Endothelial cell of umbilical vein (primary cell): ENCODE measurements at regions not wholly inside any gene's neighbourhood (a gene's known extent, or its start where the extent isn't known, plus 50 kb on each side); places are given as distances from the start of the nearest gene placed in this dataset.

Experiments
- BruUV-seq: library from RNA; stranded (reverse); fragments of 400-500 nt; replicated peaks from 2 replicates; lab custom pipeline; 2021; lab: Mats Ljungman, UMichigan
- CTCF ChIA-PET: fragments of 300-600, 350-600 bp; sonication (Branson Sonifier 250); formaldehyde crosslinking; loops from one replicate; lab custom pipeline; 2021; ENCODE audit warnings: antibody characterized with exemption, inconsistent platforms; lab: Charles Lee
- POLR2A ChIA-PET: fragments of 300-600, 350-600 bp; sonication (Branson Sonifier 250); formaldehyde crosslinking; loops from one replicate; lab custom pipeline; 2021; ENCODE audit warnings: antibody characterized with exemption, inconsistent platforms; lab: Charles Lee
- DNase-seq: peaks from one replicate; pipeline ENCODE4 v3.0.0-alpha.2; 2011; ENCODE audit warnings: low read depth, low spot score
- FAIRE-seq: peaks from 2 replicates; lab custom pipeline; 2011; peaks lifted over from hg19 to GRCh38; lab: Jason Lieb, UNC
- H2AFZ ChIP-seq: 2 replicates; pipeline ENCODE4 v1.6.0; 2012; ENCODE audit warnings: low read depth, low read length, control low read depth, inconsistent platforms
- H3K27ac ChIP-seq: 2 replicates; pipeline ENCODE4 v1.5.1; 2011; ENCODE audit warnings: low read depth, mild to moderate bottlenecking, control low read depth, low read length, moderate library complexity; ENCODE audit not compliant: insufficient read depth
- H3K27me3 ChIP-seq, 2 experiments: 2 replicates each; pipeline versions ENCODE4 v1.6.0 to v1.6.1; 2011; ENCODE audit warnings: low read length in 2 of 2, mixed read lengths in 1 of 2; ENCODE audit not compliant: control insufficient read depth in 2 of 2, insufficient read depth in 2 of 2
- H3K36me3 ChIP-seq, 2 experiments: 2 replicates in 1 of 2; 3 replicates in 1 of 2; pipeline ENCODE4 v1.5.1; 2011; ENCODE audit warnings: low read length in 2 of 2, mild to moderate bottlenecking in 1 of 2, moderate library complexity in 1 of 2; ENCODE audit not compliant: control insufficient read depth in 2 of 2, insufficient read depth in 2 of 2; ENCODE audit errors: extremely low read depth in 1 of 2
- H3K4me1 ChIP-seq: 3 replicates; pipeline ENCODE4 v1.5.1; 2011; ENCODE audit warnings: mild to moderate bottlenecking, low read length; ENCODE audit not compliant: control insufficient read depth, insufficient read depth; ENCODE audit errors: extremely low read depth
- H3K4me2 ChIP-seq: 2 replicates; pipeline ENCODE4 v1.6.1; 2011; ENCODE audit warnings: low read length, control low read depth, mixed read lengths; ENCODE audit not compliant: insufficient read depth
- H3K4me3 ChIP-seq, 3 experiments: fragments of 200-600 bp in 1 of 3; sonication (generic), shearing (Covaris generic) in 1 of 3; replicated peaks in 1 of 3; 2 replicates each; pipeline ENCODE4 v1.5.1; 2011 to 2016; ENCODE audit warnings: control low read depth in 3 of 3, low read length in 3 of 3, mild to moderate bottlenecking in 2 of 3, inconsistent platforms in 1 of 3, low read depth in 1 of 3, moderate library complexity in 1 of 3; ENCODE audit not compliant: insufficient read depth in 1 of 3
- H3K79me2 ChIP-seq: 2 replicates; pipeline ENCODE4 v1.6.0; 2012; ENCODE audit warnings: low read length, inconsistent platforms; ENCODE audit not compliant: control insufficient read depth, insufficient read depth
- H3K9ac ChIP-seq: replicated peaks from 2 replicates; pipeline ENCODE3; 2011; ENCODE audit warnings: low read length, control low read depth; ENCODE audit not compliant: insufficient read depth; ENCODE audit errors: extremely low read depth
- H3K9me1 ChIP-seq: replicated peaks from 3 replicates; pipeline ENCODE4 v1.6.0; 2011; ENCODE audit warnings: mild to moderate bottlenecking, low read length; ENCODE audit not compliant: control insufficient read depth, insufficient read depth; ENCODE audit errors: extremely low read depth
- H3K9me3 ChIP-seq: replicated peaks from 2 replicates; pipeline ENCODE4 v1.5.1; 2012; ENCODE audit warnings: low read length, inconsistent platforms; ENCODE audit not compliant: control insufficient read depth, insufficient read depth
- H4K20me1 ChIP-seq: replicated peaks from 2 replicates; pipeline ENCODE3; 2011; ENCODE audit warnings: mild to moderate bottlenecking, low read length; ENCODE audit not compliant: control insufficient read depth, insufficient read depth; ENCODE audit errors: extremely low read depth
- EZH2 ChIP-seq: IDR thresholded peaks from 2 replicates; pipeline ENCODE4 v1.6.1; 2012; ENCODE audit warnings: borderline replicate concordance, low read depth, mild to moderate bottlenecking, moderate library complexity, low read length, inconsistent platforms; ENCODE audit not compliant: severe bottlenecking
- FOS ChIP-seq: IDR thresholded peaks from 2 replicates; pipeline ENCODE4 v1.6.1; 2011; ENCODE audit warnings: mild to moderate bottlenecking, low read length, moderate library complexity, borderline replicate concordance; ENCODE audit not compliant: insufficient read depth
- GATA2 ChIP-seq: IDR thresholded peaks from 2 replicates; pipeline ENCODE4 v1.7.0; 2011; ENCODE audit warnings: low read depth, mild to moderate bottlenecking, moderate library complexity, mixed read lengths, low read length; ENCODE audit not compliant: insufficient read length, insufficient read depth
- JUN ChIP-seq: IDR thresholded peaks from 2 replicates; pipeline ENCODE4 v1.6.1; 2011; ENCODE audit warnings: borderline replicate concordance, low read depth; ENCODE audit not compliant: insufficient read length, insufficient read depth
- MYC ChIP-seq: IDR thresholded peaks from one replicate; pipeline ENCODE4 v1.6.1; 2011; ENCODE audit warnings: mild to moderate bottlenecking, low read depth, low read length
- POLR2A ChIP-seq: IDR thresholded peaks from 2 replicates; pipeline ENCODE4 v1.6.1; 2012; ENCODE audit warnings: low read depth, mild to moderate bottlenecking, control low read depth, low read length
- POLR2AphosphoS5 ChIP-seq: IDR thresholded peaks from 2 replicates; pipeline ENCODE4 v1.6.1; 2012; ENCODE audit warnings: low read depth, mild to moderate bottlenecking, control low read depth, low read length, moderate library complexity; ENCODE audit not compliant: insufficient read depth
- dilution Hi-C: fragments of 300-500 bp; cut with MboI; formaldehyde crosslinking; loops from one replicate; pipeline ENCODE4 v1.15.0; 2019; ENCODE audit warnings: low sequenced_read_pairs; ENCODE audit not compliant: extremely low pct_ligation_motif_present
- intact Hi-C: fragments of 100-400 bp; cut with micrococcal nuclease; formaldehyde crosslinking; loops from one replicate; pipeline ENCODE4 v1.10.0; 2022
- TF ChIP-seq, protein P1 (sequence below): IDR thresholded peaks from 2 replicates; pipeline ENCODE4 v1.6.1; 2011; ENCODE audit not compliant: insufficient read depth, insufficient read length
- TF ChIP-seq, protein P2 (sequence below), 2 donors: IDR thresholded peaks; 1 replicate in 1 of 2; 2 replicates in 1 of 2; pipeline ENCODE4 v1.5.1; 2011; ENCODE audit warnings: low read length in 2 of 2, mild to moderate bottlenecking in 2 of 2, moderate library complexity in 2 of 2, control low read depth in 1 of 2, inconsistent platforms in 1 of 2, low read depth in 1 of 2; ENCODE audit not compliant: insufficient read depth in 1 of 2; ENCODE audit errors: extremely low read depth in 1 of 2

DNA sequence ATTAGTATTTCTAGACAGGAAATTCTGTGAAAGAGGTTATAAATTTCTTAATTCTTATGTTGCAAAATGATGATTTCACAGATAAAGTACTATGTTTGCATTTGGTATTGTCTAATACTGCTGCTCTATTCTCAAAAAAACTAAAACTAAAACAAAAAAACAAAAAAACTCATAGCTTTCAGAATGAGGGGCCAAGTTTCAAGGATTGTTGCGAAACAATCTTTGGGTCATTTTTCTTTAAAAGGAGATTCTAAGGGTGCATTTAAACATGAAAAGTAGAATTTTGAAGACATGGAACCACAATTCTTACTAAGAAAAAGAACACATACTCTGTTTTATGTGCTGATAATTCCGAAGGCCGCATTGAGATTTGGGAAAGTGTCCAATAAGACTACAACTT lies 645.1 kb downstream of the ADGRL2 start:
- Histone ChIP-seq H3K4me1 (no peaks in the 10 kb centered on the region), H3K9me1 (no peaks in the 10 kb centered on the region), H3K4me2 (no peak overlapping the region), H3K27ac (no peak overlapping the region), H3K9ac (no peak overlapping the region), H3K36me3 (no peaks in the 10 kb centered on the region), H3K79me2 (no peaks in the 10 kb centered on the region), H3K9me3 (no peaks in the 10 kb centered on the region), H3K4me3 (no peak overlapping the region), H4K20me1 (no peaks in the 10 kb centered on the region), H2AFZ (no peak overlapping the region), H3K27me3 (no peaks in the 10 kb centered on the region)
- no TSS peak for BruUV-seq
- POLR2A ChIA-PET: no interaction called here
- CTCF ChIA-PET: no interaction called here
- FAIRE-seq (no peak), DNase-seq (no peak)
- TF ChIP-seq POLR2AphosphoS5 (no peak), JUN (no peak), EZH2 (no peak), MYC (no peak), GATA2 (no peak), FOS (no peak), POLR2A (no peak)
- TF ChIP-seq, protein P1, sequence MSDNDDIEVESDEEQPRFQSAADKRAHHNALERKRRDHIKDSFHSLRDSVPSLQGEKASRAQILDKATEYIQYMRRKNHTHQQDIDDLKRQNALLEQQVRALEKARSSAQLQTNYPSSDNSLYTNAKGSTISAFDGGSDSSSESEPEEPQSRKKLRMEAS: no peak
- TF ChIP-seq, protein P2, sequence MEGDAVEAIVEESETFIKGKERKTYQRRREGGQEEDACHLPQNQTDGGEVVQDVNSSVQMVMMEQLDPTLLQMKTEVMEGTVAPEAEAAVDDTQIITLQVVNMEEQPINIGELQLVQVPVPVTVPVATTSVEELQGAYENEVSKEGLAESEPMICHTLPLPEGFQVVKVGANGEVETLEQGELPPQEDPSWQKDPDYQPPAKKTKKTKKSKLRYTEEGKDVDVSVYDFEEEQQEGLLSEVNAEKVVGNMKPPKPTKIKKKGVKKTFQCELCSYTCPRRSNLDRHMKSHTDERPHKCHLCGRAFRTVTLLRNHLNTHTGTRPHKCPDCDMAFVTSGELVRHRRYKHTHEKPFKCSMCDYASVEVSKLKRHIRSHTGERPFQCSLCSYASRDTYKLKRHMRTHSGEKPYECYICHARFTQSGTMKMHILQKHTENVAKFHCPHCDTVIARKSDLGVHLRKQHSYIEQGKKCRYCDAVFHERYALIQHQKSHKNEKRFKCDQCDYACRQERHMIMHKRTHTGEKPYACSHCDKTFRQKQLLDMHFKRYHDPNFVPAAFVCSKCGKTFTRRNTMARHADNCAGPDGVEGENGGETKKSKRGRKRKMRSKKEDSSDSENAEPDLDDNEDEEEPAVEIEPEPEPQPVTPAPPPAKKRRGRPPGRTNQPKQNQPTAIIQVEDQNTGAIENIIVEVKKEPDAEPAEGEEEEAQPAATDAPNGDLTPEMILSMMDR (IDR thresholded peaks at IDR 0.05; ENCODE audit: extremely low read depth in 1 of 2, insufficient read depth in 1 of 2, low read depth in 1 of 2, low read length in 2 of 2): no peak
- dilution Hi-C loops (no loop called here), intact Hi-C loops (no loop called here)
